Ishikawa (cell line): ENCODE measurements at regions not wholly inside any gene's neighbourhood (a gene's known extent, or its start where the extent isn't known, plus 50 kb on each side); places are given as distances from the start of the nearest gene placed in this dataset.

ENCODE experiments used
- EP300 ChIP-seq: IDR thresholded peaks from 2 replicates; pipeline ENCODE4 v1.6.1; 2012; ENCODE audit warnings: borderline replicate concordance
- RAD21 ChIP-seq: IDR thresholded peaks from 2 replicates; pipeline ENCODE4 v1.6.1; 2012; ENCODE audit warnings: low read depth

GRCh38 chr2:16402891-16403290 is 262.7 kb downstream of the CYRIA start:
- TF ChIP-seq RAD21: no peak
- TF ChIP-seq EP300: no peak
